ENCODE measurements at regions not wholly inside any gene's neighbourhood (a gene's known extent, or its start where the extent isn't known, plus 50 kb on each side); places are given as distances from the start of the nearest gene placed in this dataset.

DNA sequence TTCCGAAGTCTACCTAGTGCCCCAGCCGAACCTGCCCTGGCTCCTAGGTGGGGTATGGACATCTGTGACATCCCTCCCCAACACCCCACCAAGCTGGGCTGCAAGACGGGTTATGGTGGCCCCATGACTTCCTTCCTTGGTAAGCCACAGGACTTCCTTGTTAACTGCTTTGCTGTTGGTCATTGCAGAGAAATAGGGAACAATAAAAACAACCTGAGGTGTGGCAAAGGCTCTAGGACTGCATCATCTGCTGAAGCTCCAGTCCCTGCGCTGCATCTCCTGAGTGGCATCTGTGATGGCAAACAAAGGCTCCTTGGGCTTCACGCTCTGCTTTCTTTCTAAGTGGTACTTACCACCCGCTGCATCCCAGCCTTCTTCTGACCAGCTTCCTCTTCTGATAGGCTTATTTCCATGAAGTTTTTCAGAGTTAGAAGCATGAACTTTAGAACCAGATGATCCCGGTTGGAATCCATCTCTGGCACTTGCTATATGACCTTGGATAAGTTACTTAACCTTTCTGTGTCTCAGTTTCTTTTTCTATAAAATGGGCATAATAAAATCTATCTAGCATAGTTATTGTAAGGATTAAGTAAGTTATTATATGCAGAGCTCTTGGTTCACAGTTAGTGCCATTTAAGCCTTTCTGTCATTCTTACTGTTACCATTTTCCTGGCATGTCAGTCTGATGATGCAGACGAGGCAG, 216.8 kb downstream of the RPS24 start:
- Histone ChIP-seq H3K4me2 (ENCODE audit: low read length) (no peak overlapping the region), H3K79me2 (ENCODE audit: insufficient read depth, low read length) (no peaks in the 10 kb centered on the region), H3K4me3 (replicated peaks in 1 of 2; ENCODE audit: low read depth in 1 of 2, low read length in 2 of 2) (no peak overlapping the region), H4K20me1 (ENCODE audit: insufficient read depth) (no peaks in the 10 kb centered on the region), H3K27me3 (ENCODE audit: insufficient read depth, low read length) (no peaks in the 10 kb centered on the region), H3K27ac (ENCODE audit: low read depth, low read length) (no peak overlapping the region), H3K9me3 (ENCODE audit: control insufficient read depth in 1 of 2, insufficient read depth in 1 of 2, low read depth in 1 of 2, low read length in 2 of 2) (no peaks in the 10 kb centered on the region), H3K9ac (ENCODE audit: low read length) (no peak overlapping the region), H3K36me3 (ENCODE audit: control insufficient read depth in 1 of 2, insufficient read depth in 2 of 2, low read length in 2 of 2) (no peaks in the 10 kb centered on the region), H2AFZ (ENCODE audit: low read depth, low read length, poor library complexity, severe bottlenecking) (no peak overlapping the region), H3K4me1 (ENCODE audit: control insufficient read depth in 1 of 2, insufficient read depth in 2 of 2, low read length in 2 of 2) (peaks cover under 1 to 17% of the 10 kb centered on the region in 2 experiments; a peak in 3 of 4 replicates), H3K9me2 (ENCODE audit: insufficient read depth) (no peaks in the 10 kb centered on the region)
- RAD21 ChIA-PET (ENCODE audit: low non-redundant PET in 1 of 2, low total read pairs in 2 of 2, uncharacterized antibody in 2 of 2, unreplicated experiment in 2 of 2), result no interaction called here
- DNase-seq (ENCODE audit: low read depth, low spot score) (no peak), ATAC-seq (no peak)
- intact Hi-C loops (cut with micrococcal nuclease), result no loop called here
- no TSS peak for BruUV-seq (replicated peaks)
- POLR2A ChIA-PET, result no interaction called here
- CTCF ChIA-PET, result no interaction called here
- TF ChIP-seq YY1 (IDR thresholded peaks at IDR 0.05; ENCODE audit: extremely low read depth, insufficient replicate concordance, low read depth, low read length), result no peak
- TF ChIP-seq, protein P1, sequence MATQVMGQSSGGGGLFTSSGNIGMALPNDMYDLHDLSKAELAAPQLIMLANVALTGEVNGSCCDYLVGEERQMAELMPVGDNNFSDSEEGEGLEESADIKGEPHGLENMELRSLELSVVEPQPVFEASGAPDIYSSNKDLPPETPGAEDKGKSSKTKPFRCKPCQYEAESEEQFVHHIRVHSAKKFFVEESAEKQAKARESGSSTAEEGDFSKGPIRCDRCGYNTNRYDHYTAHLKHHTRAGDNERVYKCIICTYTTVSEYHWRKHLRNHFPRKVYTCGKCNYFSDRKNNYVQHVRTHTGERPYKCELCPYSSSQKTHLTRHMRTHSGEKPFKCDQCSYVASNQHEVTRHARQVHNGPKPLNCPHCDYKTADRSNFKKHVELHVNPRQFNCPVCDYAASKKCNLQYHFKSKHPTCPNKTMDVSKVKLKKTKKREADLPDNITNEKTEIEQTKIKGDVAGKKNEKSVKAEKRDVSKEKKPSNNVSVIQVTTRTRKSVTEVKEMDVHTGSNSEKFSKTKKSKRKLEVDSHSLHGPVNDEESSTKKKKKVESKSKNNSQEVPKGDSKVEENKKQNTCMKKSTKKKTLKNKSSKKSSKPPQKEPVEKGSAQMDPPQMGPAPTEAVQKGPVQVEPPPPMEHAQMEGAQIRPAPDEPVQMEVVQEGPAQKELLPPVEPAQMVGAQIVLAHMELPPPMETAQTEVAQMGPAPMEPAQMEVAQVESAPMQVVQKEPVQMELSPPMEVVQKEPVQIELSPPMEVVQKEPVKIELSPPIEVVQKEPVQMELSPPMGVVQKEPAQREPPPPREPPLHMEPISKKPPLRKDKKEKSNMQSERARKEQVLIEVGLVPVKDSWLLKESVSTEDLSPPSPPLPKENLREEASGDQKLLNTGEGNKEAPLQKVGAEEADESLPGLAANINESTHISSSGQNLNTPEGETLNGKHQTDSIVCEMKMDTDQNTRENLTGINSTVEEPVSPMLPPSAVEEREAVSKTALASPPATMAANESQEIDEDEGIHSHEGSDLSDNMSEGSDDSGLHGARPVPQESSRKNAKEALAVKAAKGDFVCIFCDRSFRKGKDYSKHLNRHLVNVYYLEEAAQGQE (IDR thresholded peaks at IDR 0.05; ENCODE audit: low read depth), result no peak
- no peak for TF ChIP-seq FOSL1 (IDR thresholded peaks at IDR 0.05; ENCODE audit: low read depth)
- TF ChIP-seq SP1 (IDR thresholded peaks at IDR 0.05; ENCODE audit: low read depth), result no peak
- no peak for TF ChIP-seq POLR2A (IDR thresholded peaks at IDR 0.05; ENCODE audit: borderline replicate concordance, extremely low read depth, insufficient read depth, insufficient read length)
- TF ChIP-seq, protein P2, sequence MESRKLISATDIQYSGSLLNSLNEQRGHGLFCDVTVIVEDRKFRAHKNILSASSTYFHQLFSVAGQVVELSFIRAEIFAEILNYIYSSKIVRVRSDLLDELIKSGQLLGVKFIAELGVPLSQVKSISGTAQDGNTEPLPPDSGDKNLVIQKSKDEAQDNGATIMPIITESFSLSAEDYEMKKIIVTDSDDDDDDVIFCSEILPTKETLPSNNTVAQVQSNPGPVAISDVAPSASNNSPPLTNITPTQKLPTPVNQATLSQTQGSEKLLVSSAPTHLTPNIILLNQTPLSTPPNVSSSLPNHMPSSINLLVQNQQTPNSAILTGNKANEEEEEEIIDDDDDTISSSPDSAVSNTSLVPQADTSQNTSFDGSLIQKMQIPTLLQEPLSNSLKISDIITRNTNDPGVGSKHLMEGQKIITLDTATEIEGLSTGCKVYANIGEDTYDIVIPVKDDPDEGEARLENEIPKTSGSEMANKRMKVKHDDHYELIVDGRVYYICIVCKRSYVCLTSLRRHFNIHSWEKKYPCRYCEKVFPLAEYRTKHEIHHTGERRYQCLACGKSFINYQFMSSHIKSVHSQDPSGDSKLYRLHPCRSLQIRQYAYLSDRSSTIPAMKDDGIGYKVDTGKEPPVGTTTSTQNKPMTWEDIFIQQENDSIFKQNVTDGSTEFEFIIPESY (IDR thresholded peaks at IDR 0.05; ENCODE audit: extremely low read depth, insufficient replicate concordance, low read length), result no peak
- TF ChIP-seq SIN3A (IDR thresholded peaks at IDR 0.05; ENCODE audit: low read depth), result no peak
- no peak for TF ChIP-seq SRF (IDR thresholded peaks at IDR 0.05; ENCODE audit: low read depth)
- TF ChIP-seq EZH2phosphoT487 (IDR thresholded peaks at IDR 0.05; ENCODE audit: borderline replicate concordance), result no peak
- no peak for TF ChIP-seq ZFX (IDR thresholded peaks at IDR 0.05)
- TF ChIP-seq, protein P3, sequence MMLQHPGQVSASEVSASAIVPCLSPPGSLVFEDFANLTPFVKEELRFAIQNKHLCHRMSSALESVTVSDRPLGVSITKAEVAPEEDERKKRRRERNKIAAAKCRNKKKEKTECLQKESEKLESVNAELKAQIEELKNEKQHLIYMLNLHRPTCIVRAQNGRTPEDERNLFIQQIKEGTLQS (IDR thresholded peaks at IDR 0.05), result no peak
- no peak for TF ChIP-seq POLR2AphosphoS5 (IDR thresholded peaks at IDR 0.05; ENCODE audit: low read depth, low read length)

Data from HCT116 (cell line).